GM13977 (cell line): ENCODE measurements at regions not wholly inside any gene's neighbourhood (a gene's known extent, or its start where the extent isn't known, plus 50 kb on each side); places are given as distances from the start of the nearest gene placed in this dataset.

Experiments
- DNase-seq: peaks from one replicate; pipeline ENCODE4 v3.0.0; 2012; ENCODE audit warnings: low spot score
- CTCF ChIP-seq: IDR thresholded peaks from 2 replicates; pipeline ENCODE4 v1.5.1; 2012; ENCODE audit warnings: mild to moderate bottlenecking, control low read depth; ENCODE audit not compliant: insufficient read depth; ENCODE audit errors: extremely low read depth, missing control alignments
- in situ Hi-C: fragments of 300-500 bp; cut with MboI; formaldehyde crosslinking; loops from one replicate; pipeline ENCODE4 v1.12.0; 2022; ENCODE audit warnings: low sequenced_read_pairs, low pct_unique_long_range_greater_than_20kb, mixed read lengths, inconsistent platforms; ENCODE audit not compliant: unreplicated experiment

GRCh38 chr4:156265407-156265806 lies 311.7 kb upstream of the CTSO start:
- in situ Hi-C loops = no loop called here
- TF ChIP-seq CTCF = no peak
- DNase-seq = no peak

GRCh38 chr4:156261230-156261629 lies 307.6 kb upstream of the CTSO start:
- in situ Hi-C loops = no loop called here
- no peak for TF ChIP-seq CTCF
- no peak for DNase-seq

GRCh38 chr4:156255230-156256007 lies 301.8 kb upstream of the CTSO start:
- no peak for TF ChIP-seq CTCF
- in situ Hi-C loops = no loop called here
- DNase-seq = no peak

- no peak for DNase-seq
- in situ Hi-C loops = no loop called here
- no peak for TF ChIP-seq CTCF
These were observed 298.8 kb upstream of the CTSO start for GRCh38 chr4:156252358-156252921.

GRCh38 chr4:156251373-156252065 lies 297.9 kb upstream of the CTSO start:
- in situ Hi-C loops = no loop called here
- TF ChIP-seq CTCF = no peak
- no peak for DNase-seq

GRCh38 chr4:156248917-156249316 lies 295.3 kb upstream of the CTSO start:
- no peak for DNase-seq
- no peak for TF ChIP-seq CTCF
- in situ Hi-C loops = no loop called here
